Suppressor macrophage (primary cell): ENCODE measurements at regions not wholly inside any gene's neighbourhood (a gene's known extent, or its start where the extent isn't known, plus 50 kb on each side); places are given as distances from the start of the nearest gene placed in this dataset.

Source experiments
- DNase-seq, 4 experiments: peaks; one replicate each; pipeline ENCODE4 v3.0.0-alpha.2; 2020 to 2022

GRCh38 chr1:56442290-56442877 lies 137.0 kb downstream of the PLPP3 start:
- DNase-seq: no peak

GRCh38 chr1:56441601-56442000 lies 137.8 kb downstream of the PLPP3 start:
- peak in 3 of 4 experiments; percentile 35 to 60 (median 59) for DNase-seq

GRCh38 chr1:56439610-56440264 lies 139.6 kb downstream of the PLPP3 start:
- DNase-seq: peak in 2 of 4 experiments; percentile 23 to 56

DNA sequence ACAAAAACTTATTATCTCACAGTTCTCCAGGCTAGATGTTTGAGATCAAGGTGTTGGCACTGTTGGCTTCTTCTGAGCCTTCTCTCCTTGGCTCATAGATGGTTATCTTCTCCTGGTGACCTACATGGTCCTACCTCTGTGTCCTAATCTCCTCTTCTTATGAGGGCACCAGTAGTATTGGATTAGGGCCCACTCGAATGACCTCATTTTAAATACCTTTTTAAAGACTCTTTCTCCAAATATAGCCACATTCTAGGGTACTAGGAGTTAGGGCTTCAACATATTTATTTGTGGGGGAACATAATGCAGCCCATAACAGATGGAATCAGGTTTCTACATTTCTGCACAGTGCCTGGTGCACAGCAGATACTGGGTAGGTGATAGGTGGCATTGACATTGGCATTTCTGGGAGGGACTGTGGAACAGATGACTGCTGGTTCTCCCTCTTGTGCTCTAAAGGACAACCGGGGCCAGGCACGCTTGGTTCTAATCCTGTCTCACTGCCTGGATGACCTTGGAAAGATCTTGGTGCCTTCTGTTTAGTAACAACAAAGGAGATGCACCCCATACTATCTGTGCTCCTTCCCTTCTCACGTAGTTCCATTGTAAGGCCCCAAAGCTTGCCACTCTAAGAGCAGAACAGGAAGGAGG lies 140.3 kb downstream of the PLPP3 start:
- DNase-seq: no peak

- peak in 1 of 4 experiments; percentile 29 for DNase-seq
Observed at GRCh38 chr1:56437959-56438358, 141.4 kb downstream of the PLPP3 start.

DNA sequence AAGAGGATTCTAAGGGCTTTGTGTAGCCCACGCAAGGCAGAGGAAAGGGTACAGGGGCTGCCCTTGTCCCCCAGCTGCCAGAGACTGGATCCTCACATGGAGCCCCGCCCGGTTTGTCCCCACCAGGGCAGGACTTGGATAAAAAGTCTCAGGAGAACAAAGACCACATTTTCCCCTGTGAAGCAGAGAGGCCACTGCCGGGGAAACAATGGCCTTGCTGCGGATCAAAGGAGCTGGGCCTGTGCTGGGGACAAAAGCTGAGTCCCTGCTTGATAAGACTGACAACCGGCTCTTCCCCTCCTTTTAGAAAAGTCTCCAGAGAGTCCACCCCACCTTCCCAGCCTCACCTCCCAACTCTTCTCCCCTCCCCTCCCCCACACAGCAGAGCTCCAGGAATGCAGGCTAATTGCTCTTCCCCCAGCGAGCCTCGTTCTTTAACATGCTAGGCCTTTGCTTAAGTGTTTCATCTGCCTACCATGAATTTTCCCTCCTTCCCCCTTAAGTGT lies 142.4 kb downstream of the PLPP3 start:
- no peak for DNase-seq

- no peak for DNase-seq
Observed at GRCh38 chr1:56436296-56436695, 143.1 kb downstream of the PLPP3 start.

DNA sequence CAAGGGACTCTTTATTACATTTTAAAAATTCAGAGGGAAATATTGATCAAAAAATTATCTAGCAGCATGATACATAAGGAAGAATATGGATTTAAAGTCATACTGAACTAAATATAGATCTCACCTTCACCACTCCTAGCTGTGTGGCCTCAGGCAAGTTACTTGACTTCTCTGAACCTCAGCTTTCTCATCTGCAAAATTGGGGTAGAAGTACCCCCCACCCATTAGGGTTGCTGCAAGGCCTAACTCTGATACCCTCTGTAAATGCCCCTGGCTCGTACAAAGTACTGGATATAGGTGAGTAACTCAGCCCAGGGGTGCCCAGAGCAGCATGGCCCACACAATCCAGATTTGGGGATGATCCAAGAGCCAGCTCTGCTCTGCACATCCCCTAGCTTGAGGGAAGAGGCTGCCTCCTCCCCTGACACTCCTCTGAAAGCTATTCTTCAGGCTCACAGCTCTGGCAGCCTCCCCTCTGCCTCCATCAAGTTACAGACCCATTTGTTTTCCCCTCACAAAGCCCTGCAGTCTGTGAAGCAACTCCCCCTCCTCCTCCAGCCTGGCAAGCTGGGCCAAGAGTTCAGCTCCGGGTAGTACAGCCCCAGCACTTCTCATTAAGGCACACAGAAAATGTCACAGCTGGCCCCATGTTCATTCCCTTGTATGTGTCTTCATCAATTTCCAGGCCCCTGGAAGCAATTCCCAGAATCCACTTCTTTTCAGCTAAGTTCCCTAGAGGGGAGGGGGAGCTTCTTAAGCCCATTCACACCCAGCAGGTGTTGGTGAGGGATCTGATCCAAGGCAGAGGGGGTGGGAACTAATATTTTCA lies 143.7 kb downstream of the PLPP3 start:
- no peak for DNase-seq

DNA sequence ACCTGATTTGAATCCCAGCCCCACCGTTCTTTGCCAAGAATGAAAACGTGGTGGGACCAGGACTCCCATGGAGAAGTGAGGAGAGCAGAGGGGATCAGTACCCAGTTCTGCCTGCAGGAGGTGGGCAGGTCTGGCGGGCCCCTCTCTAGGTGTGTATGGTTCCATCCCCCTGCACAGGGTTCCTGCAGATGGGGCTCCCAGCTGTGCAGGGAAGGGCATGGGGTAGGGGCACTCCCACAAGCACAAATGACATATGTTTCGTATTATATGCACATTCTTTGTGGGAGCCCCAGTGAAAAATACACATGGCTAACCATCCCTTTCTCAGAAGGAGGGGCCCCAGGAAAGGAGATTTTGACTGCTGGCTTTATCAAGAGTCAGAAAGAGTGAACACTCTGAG lies 144.6 kb downstream of the PLPP3 start:
- DNase-seq: no peak

- DNase-seq: no peak
Observed at GRCh38 chr1:56434025-56434424, 145.3 kb downstream of the PLPP3 start.

DNA sequence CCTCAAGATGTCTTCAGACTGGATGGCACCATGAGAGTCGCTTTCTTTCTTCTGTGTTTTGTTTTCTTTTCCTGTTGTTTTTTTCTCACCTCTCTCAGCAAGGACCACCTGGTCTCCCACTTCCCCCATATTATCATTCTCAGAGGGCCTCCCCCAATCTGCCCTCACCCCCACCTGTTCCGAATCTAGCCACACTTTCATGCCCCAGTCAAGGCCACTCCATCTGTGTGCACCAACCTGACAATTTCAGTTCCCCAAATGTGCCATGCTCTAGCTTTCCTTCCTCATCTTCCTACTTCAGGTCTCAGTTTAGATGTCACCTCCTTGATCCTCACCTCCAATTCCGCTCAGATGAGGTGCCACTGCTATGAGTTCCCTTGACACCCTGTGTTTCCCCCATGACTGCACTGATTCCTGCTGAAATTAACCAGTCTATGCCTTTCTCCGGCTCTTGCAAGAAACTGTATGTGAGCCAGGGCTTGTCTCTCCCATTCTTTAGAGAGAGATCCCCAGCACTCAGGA lies 146.2 kb downstream of the PLPP3 start:
- no peak for DNase-seq

DNA sequence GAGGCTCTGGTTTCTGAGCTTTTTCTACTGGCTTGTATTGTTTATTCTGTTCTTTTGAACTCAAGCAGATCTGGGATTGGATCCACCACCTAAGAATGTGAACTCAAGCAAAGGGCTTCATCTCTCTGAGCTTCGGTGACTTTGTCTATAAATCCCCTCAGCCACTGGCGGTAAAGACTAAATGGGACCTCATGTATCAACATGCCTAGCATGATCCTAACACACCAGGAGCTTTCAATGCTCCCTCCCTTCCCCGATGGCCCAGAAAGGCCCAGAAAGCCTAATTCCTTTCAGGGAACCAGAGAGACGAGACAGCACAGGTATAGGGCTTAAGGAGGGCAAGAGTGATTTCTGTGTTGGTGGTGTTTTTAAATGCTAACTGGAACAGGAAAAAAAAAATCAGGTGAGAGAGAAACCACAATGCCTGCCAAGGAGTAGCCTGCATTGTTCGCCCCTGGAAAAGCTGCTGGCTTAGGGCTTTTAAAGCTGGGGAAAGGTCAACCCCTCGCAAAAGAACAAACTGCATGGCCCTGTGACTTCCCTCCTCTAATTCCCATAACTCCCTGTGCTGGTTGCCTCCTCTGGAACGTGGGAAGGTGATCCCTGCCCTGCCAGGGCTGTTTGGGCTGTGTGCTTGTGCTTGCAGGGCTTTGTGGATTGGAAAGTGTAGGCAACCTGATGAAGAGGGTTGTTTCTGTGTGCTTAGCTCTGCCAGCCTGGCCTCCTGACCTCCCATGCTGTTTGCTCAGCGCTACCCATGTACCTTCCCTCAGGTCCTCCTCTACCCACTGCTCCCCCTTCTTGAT lies 147.0 kb downstream of the PLPP3 start:
- no peak for DNase-seq

- no peak for DNase-seq
Observed at GRCh38 chr1:56430141-56430839, 149.1 kb downstream of the PLPP3 start.

DNA sequence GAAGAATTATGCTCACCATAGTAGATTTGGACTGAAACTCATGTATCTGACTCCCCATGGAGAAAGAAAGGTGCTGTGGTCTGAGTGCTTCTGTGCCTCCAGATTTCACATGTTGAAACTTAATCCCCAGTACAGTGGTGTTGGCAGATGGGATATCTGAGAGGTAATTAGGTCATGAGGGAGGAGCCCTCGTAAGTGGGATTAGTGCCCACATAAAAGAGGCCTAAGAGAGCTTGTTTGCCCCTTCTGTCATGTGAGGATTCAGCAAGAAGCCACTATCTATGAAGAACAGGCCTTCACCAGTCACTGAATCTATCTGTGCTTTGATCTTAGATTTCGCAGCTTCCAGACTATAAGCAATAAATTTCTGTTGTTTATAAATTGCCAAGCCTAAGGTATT lies 150.1 kb downstream of the PLPP3 start:
- no peak for DNase-seq

DNA sequence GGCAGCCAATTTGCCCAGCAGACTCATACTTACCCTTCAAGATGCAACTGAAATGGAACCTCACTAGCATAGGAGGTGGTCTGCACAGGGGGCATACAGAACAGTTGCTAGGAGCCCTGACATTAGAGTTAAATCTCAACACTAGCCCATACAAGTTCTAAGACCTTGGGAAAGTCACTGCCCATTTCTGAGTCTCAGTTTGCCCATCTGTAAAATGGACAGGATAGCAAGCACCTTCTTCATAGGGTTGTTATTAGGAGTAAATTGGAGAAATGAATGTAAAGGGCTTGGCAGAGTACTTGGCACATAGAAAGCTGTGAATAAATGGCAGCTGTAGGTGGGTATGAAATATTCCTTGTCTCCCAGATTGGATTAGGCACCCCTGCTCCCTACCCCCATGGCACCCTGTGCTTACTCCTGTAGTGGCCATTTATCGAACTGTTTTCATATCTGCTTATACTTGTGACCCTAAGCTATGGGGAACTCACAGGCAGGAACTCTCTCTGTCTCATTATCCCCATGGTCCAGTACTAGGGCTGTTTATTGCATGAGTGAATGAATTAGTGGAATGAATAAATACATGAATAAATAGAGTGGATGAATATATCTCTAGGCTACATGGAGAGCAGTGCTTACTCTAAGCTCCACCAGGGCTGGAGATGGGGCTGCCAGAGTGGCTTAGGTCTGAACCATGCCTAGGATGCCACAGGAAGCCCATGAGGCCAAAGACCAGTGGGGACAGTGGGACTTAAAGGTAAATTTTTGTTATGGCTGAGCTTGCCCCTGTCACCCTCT lies 152.6 kb downstream of the PLPP3 start:
- DNase-seq: no peak

GRCh38 chr1:56425494-56426037 lies 153.8 kb downstream of the PLPP3 start:
- DNase-seq: no peak

DNA sequence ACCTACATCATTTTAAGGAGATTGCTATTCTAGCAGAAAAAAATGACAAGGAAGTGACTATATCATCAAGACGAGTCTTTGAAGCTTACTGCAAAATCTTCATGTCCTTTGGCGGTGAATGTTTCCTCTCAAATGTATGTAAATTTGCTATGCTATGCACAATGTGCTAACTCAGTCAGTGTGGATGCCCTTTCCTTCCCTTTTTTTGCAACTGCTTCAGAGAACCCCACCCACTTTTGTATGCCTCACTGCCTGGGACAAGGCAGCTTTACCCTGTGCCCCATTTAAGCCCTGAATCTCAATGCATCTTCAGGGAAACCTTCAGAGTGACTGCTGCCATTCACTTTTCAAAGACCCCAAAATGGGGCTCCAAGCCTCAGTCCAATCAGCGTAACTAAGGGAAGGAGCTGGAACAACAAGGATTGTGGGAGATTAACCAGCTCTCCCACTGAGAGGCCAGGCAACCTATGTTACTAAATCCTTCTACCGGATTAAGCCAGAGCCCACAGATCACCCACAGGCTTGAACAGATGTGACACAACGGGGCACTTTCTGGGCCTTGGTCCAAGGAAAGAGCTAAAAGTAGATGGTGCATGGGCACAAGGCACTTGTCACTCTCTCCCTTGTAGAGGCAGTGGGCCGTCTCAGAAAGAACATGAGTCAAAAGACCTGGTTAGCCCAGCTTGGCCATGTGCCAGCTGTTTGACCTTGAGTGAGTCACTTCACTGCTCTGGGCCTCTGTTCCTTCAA lies 154.4 kb downstream of the PLPP3 start:
- DNase-seq: peak; percentile 90 to 95 (median 93)

DNA sequence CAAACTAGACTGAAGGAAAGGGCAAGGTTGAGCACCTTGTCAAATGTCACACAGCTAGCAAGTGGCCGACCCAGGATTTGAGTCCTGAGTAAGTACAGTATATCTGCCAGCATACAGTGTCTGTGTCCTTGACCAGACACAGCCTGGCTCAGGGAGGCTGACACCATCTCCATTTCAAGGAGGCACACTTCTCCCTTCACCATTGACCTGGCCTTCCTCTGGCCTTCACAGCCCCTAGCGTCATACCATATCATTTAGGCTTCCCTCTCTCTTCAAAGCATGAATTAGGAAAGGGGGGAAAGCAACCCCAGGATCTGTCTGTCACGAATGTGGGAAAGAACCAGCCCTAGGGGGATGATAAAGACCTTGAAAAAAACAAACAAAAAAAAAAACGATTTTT lies 155.6 kb downstream of the PLPP3 start:
- DNase-seq: no peak

DNA sequence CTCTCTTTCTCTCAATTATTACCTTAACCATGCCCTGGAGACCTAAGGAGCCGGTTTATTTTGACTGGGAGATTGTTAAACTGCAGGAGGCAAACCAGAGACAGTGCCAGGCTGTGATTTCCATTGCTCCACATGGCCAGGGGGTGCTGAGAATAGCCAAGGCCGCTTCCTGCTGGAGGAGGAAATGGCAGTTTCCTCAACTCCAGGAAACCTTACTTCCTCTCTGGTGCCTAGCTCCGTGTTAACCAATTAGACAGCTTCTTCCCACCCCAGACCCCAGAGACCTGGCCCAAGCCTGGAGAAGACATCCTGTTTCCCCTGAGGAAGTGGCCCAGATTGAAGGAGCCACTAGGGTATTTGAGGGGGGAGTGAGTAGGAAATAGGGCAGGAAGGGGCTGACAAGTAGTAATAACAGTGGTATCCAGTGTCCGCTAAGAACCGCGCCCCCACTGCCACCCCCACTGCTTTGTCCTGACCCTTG lies 161.2 kb downstream of the PLPP3 start:
- DNase-seq: peak in 2 of 4 experiments; percentile 13 to 23
